ENCODE measurements at regions not wholly inside any gene's neighbourhood (a gene's known extent, or its start where the extent isn't known, plus 50 kb on each side); places are given as distances from the start of the nearest gene placed in this dataset.

GRCh38 chr5:54645882-54646355 is 128.4 kb downstream of the SNX18 start:
- DNase-seq (ENCODE audit: low read depth), result no peak

- no peak for DNase-seq (ENCODE audit: low read depth)
These were observed 126.7 kb downstream of the SNX18 start for GRCh38 chr5:54644226-54644625.

- DNase-seq (ENCODE audit: low read depth), result no peak
These were observed 126.1 kb downstream of the SNX18 start for GRCh38 chr5:54643685-54644106.

- DNase-seq (ENCODE audit: low read depth), result no peak
These were observed 122.1 kb downstream of the SNX18 start for GRCh38 chr5:54639621-54640020.

- DNase-seq (ENCODE audit: low read depth), result no peak
These were observed 120.5 kb downstream of the SNX18 start for GRCh38 chr5:54638106-54638505.

GRCh38 chr5:54637654-54638053 is 120.1 kb downstream of the SNX18 start:
- DNase-seq (ENCODE audit: low read depth), result no peak

GRCh38 chr5:54634089-54634488 is 116.5 kb downstream of the SNX18 start:
- DNase-seq (ENCODE audit: low read depth), result no peak

GRCh38 chr5:54632131-54632701 is 114.7 kb downstream of the SNX18 start:
- DNase-seq (ENCODE audit: low read depth), result no peak

GRCh38 chr5:54630738-54631359 is 113.3 kb downstream of the SNX18 start:
- DNase-seq (ENCODE audit: low read depth), result no peak

GRCh38 chr5:54629115-54629514 is 111.6 kb downstream of the SNX18 start:
- DNase-seq (ENCODE audit: low read depth), result no peak

- no peak for DNase-seq (ENCODE audit: low read depth)
These were observed 110.5 kb downstream of the SNX18 start for GRCh38 chr5:54628050-54628449.

- no peak for DNase-seq (ENCODE audit: low read depth)
These were observed 108.8 kb downstream of the SNX18 start for GRCh38 chr5:54626407-54626806.

GRCh38 chr5:54624805-54625568 is 107.4 kb downstream of the SNX18 start:
- no peak for DNase-seq (ENCODE audit: low read depth)

GRCh38 chr5:54621709-54622108 is 104.2 kb downstream of the SNX18 start:
- no peak for DNase-seq (ENCODE audit: low read depth)

- no peak for DNase-seq (ENCODE audit: low read depth)
These were observed 103.5 kb downstream of the SNX18 start for GRCh38 chr5:54621048-54621447.

- DNase-seq (ENCODE audit: low read depth), result no peak
These were observed 102.8 kb downstream of the SNX18 start for GRCh38 chr5:54620141-54620933.

GRCh38 chr5:54619731-54620130 is 102.2 kb downstream of the SNX18 start:
- DNase-seq (ENCODE audit: low read depth), result no peak

GRCh38 chr5:54616518-54617220 is 99.1 kb downstream of the SNX18 start:
- no peak for DNase-seq (ENCODE audit: low read depth)

GRCh38 chr5:54616031-54616430 is 98.5 kb downstream of the SNX18 start:
- no peak for DNase-seq (ENCODE audit: low read depth)

- DNase-seq (ENCODE audit: low read depth), result no peak
These were observed 97.8 kb downstream of the SNX18 start for GRCh38 chr5:54615381-54615780.

GRCh38 chr5:54612711-54613110 is 95.2 kb downstream of the SNX18 start:
- DNase-seq (ENCODE audit: low read depth), result no peak
